Body of pancreas (tissue), 4 donors: ENCODE measurements at regions not wholly inside any gene's neighbourhood (a gene's known extent, or its start where the extent isn't known, plus 50 kb on each side); places are given as distances from the start of the nearest gene placed in this dataset.

Experiments
- ATAC-seq: fragments of 150-250 bp; one replicate; pipeline ENCODE4 v1.9.1; 2016
- DNase-seq, 4 donors: peaks; one replicate each; pipeline ENCODE4 v3.0.0-alpha.2; 2019
- H3K27ac ChIP-seq, 4 donors: fragments of 200-600 bp; sonication (generic); 1 replicate in 3 of 4; 2 replicates in 1 of 4; pipeline versions ENCODE4 v1.5.1 to v1.6.1; 2016 to 2019; ENCODE audit warnings: mild to moderate bottlenecking in 1 of 4, mixed read lengths in 1 of 4, moderate library complexity in 1 of 4
- H3K27me3 ChIP-seq, 2 donors: fragments of 200-600 bp; sonication (generic); one replicate each; pipeline ENCODE4 v1.6.0; 2016; ENCODE audit warnings: mild to moderate bottlenecking in 1 of 2
- H3K36me3 ChIP-seq, 2 donors: fragments of 200-600 bp; sonication (generic); replicated peaks in 1 of 2; 2 replicates each; pipeline ENCODE4 v1.5.1; 2016; ENCODE audit warnings: low read depth in 2 of 2; ENCODE audit not compliant: insufficient read depth in 1 of 2
- H3K4me1 ChIP-seq: fragments of 200-600 bp; sonication (generic); one replicate; pipeline ENCODE4 v1.6.0; 2016
- H3K4me3 ChIP-seq, 2 donors: fragments of 200-600 bp; sonication (generic); 1 replicate in 1 of 2; 2 replicates in 1 of 2; pipeline ENCODE4 v1.5.1; 2016 to 2019
- H3K9me3 ChIP-seq, 3 donors: fragments of 200-600 bp; sonication (generic); 1 replicate in 2 of 3; 2 replicates in 1 of 3; pipeline ENCODE4 v1.5.1; 2016
- CTCF ChIP-seq, 7 experiments: fragments of 450-650 bp in 4 of 7; fragments of 200-600 bp in 3 of 7; sonication (generic) in 3 of 7; IDR thresholded peaks; one replicate each; pipeline ENCODE4 v1.5.1; 2016 to 2019; ENCODE audit warnings: antibody characterized with exemption in 7 of 7
- POLR2A ChIP-seq, 3 donors: fragments of 450-650 bp; IDR thresholded peaks; one replicate each; pipeline ENCODE4 v1.6.1; 2016; ENCODE audit warnings: antibody characterized with exemption in 3 of 3, mild to moderate bottlenecking in 2 of 3
- WGBS, 2 donors: methylation state at CpG; one replicate each; pipeline ENCODE4 v1.1.5; 2017; 5-methylcytosine and 5-hydroxymethylcytosine counted together
- intact Hi-C: fragments of 100-400 bp; cut with DNase I; formaldehyde crosslinking; loops from one replicate; pipeline ENCODE4 v1.15.1; 2023

- no peak for DNase-seq
These were observed 514.9 kb upstream of the ARRDC3 start for GRCh38 chr5:91898019-91898418.

GRCh38 chr5:91888810-91889209 lies 505.7 kb upstream of the ARRDC3 start:
- no peaks in the 10 kb centered on the region for H3K9me3 ChIP-seq
- DNase-seq (no peak), ATAC-seq (no peak)
- WGBS, 2 donors: 48 to 63% methylated on average over 1 of the region's 1 CpG
- no peaks in the 10 kb centered on the region for H3K4me1 ChIP-seq
- TF ChIP-seq POLR2A (IDR thresholded peaks at IDR 0.05) (no peak), CTCF (IDR thresholded peaks at IDR 0.05) (no peak)
- intact Hi-C loops: no loop called here
- no peaks in the 10 kb centered on the region for H3K36me3 ChIP-seq
- no peak overlapping the region for H3K27ac ChIP-seq
- no peak overlapping the region for H3K4me3 ChIP-seq
- H3K27me3 ChIP-seq: no peaks in the 10 kb centered on the region

More at GRCh38 chr5:91898019-91898418, 514.9 kb upstream of the ARRDC3 start:
- ATAC-seq: no peak
- intact Hi-C loops: no loop called here
- Histone ChIP-seq H3K4me1 (no peaks in the 10 kb centered on the region), H3K4me3 (no peak overlapping the region), H3K27ac (no peak overlapping the region), H3K36me3 (no peaks in the 10 kb centered on the region), H3K9me3 (no peaks in the 10 kb centered on the region), H3K27me3 (no peaks in the 10 kb centered on the region)
- WGBS, 2 donors: 49 to 59% methylated on average over 6 of the region's 6 CpGs
- TF ChIP-seq POLR2A (IDR thresholded peaks at IDR 0.05) (no peak), CTCF (IDR thresholded peaks at IDR 0.05) (no peak)

- TF ChIP-seq CTCF (IDR thresholded peaks at IDR 0.05) (no peak), POLR2A (IDR thresholded peaks at IDR 0.05) (no peak)
- DNase-seq: no peak
- no peak overlapping the region for H3K4me3 ChIP-seq
- H3K36me3 ChIP-seq: no peaks in the 10 kb centered on the region
- H3K4me1 ChIP-seq: no peaks in the 10 kb centered on the region
- WGBS, 2 donors: 29 to 40% methylated on average over 8 of the region's 8 CpGs
- H3K9me3 ChIP-seq: no peaks in the 10 kb centered on the region
- no peak overlapping the region for H3K27ac ChIP-seq
- ATAC-seq: no peak
- no peaks in the 10 kb centered on the region for H3K27me3 ChIP-seq
- intact Hi-C loops: no loop called here
These were observed 502.5 kb upstream of the ARRDC3 start for GRCh38 chr5:91885291-91886265.

DNA sequence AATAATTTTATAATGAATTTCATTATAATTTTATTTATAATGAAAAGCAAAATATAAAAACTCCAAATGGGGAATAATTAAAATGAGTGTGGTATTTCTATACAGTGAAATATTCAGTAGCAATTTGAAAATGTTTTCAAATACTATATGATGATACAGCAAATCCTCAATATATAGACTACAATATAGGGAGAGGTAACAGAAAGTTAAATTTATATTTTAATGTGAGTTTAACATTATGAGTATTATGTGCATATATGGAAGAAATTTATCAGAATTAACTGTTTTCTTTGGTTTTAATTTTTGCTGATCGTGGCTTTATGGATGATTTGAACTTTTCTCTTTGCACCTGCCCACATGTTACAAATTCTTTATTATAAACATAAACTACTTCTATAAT lies 500.9 kb upstream of the ARRDC3 start:
- intact Hi-C loops: no loop called here
- ATAC-seq (no peak), DNase-seq (no peak)
- Histone ChIP-seq H3K4me1 (no peaks in the 10 kb centered on the region), H3K9me3 (no peaks in the 10 kb centered on the region), H3K27me3 (no peaks in the 10 kb centered on the region), H3K27ac (no peak overlapping the region), H3K4me3 (no peak overlapping the region), H3K36me3 (no peaks in the 10 kb centered on the region)
- TF ChIP-seq POLR2A (IDR thresholded peaks at IDR 0.05): no peak
- TF ChIP-seq CTCF (IDR thresholded peaks at IDR 0.05): no peak
- 55 to 59% methylated on average over 1 of the region's 1 CpG for WGBS, 2 donors
